ENCODE measurements at regions not wholly inside any gene's neighbourhood (a gene's known extent, or its start where the extent isn't known, plus 50 kb on each side); places are given as distances from the start of the nearest gene placed in this dataset.

DNA sequence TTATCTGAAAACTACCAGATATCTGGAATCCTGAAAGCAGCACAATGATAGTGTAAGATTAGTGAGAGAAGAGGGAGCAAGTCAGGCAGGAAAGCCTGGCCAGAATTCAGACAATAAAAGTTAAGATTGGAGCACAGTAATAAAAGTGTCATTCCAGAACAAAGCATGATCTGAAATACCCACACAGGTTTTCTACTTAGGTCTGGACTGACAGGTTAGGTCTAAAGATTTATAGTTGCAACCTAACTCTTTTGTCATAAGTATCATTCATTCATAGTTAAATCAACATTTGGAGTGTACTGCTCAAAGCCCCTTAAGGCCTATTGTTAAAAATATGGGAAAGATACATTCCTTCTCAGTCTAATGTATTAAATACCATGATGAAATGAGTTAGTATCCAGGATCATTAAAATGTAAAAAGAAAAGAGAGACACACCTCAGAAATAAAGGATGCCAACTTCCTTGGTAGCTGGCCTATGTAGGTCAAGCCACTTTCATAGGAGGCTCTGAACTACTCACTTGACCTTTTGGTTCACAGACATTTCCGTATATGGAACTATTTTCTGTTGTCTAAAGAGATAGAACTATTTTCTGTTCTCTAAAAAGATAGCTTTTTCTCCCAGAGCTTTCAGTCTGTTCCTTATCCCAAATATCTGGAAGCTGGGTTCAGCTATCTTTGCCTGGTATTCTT, 105.2 kb downstream of the FAS start:
- TF ChIP-seq, protein P1, sequence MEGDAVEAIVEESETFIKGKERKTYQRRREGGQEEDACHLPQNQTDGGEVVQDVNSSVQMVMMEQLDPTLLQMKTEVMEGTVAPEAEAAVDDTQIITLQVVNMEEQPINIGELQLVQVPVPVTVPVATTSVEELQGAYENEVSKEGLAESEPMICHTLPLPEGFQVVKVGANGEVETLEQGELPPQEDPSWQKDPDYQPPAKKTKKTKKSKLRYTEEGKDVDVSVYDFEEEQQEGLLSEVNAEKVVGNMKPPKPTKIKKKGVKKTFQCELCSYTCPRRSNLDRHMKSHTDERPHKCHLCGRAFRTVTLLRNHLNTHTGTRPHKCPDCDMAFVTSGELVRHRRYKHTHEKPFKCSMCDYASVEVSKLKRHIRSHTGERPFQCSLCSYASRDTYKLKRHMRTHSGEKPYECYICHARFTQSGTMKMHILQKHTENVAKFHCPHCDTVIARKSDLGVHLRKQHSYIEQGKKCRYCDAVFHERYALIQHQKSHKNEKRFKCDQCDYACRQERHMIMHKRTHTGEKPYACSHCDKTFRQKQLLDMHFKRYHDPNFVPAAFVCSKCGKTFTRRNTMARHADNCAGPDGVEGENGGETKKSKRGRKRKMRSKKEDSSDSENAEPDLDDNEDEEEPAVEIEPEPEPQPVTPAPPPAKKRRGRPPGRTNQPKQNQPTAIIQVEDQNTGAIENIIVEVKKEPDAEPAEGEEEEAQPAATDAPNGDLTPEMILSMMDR (IDR thresholded peaks at IDR 0.05; ENCODE audit: borderline replicate concordance, extremely low read depth, low read length, poor library complexity, severe bottlenecking): no peak
- TF ChIP-seq EZH2 (IDR thresholded peaks at IDR 0.05; ENCODE audit: borderline replicate concordance, low read depth, low read length, severe bottlenecking): no peak

Data from DND-41 (cell line).